H9 (cell line): ENCODE measurements at regions not wholly inside any gene's neighbourhood (a gene's known extent, or its start where the extent isn't known, plus 50 kb on each side); places are given as distances from the start of the nearest gene placed in this dataset.

ENCODE experiments used
- DNase-seq: peaks from one replicate; pipeline ENCODE4 v3.0.0-alpha.2; 2017
- H2AFZ ChIP-seq: one replicate; pipeline ENCODE4 v1.6.1; 2013; ENCODE audit warnings: mild to moderate bottlenecking, low read length, control low read depth, moderate library complexity
- H2AK5ac ChIP-seq: 2 replicates; pipeline ENCODE4 v1.6.1; 2013; ENCODE audit warnings: low read length, control low read depth, mixed read lengths; ENCODE audit not compliant: insufficient read length
- H2BK120ac ChIP-seq: one replicate; pipeline ENCODE4 v1.6.1; 2013; ENCODE audit warnings: low read depth, mild to moderate bottlenecking, low read length, control low read depth, inconsistent platforms; ENCODE audit not compliant: poor library complexity, severe bottlenecking
- H2BK12ac ChIP-seq: 2 replicates; pipeline ENCODE4 v1.6.1; 2013; ENCODE audit warnings: low read length, control low read depth, mixed read lengths, low read depth; ENCODE audit not compliant: insufficient read length
- H2BK15ac ChIP-seq: 2 replicates; pipeline ENCODE4 v1.6.1; 2013; ENCODE audit warnings: low read depth, low read length, control low read depth
- H2BK20ac ChIP-seq: one replicate; pipeline ENCODE4 v1.6.1; 2013; ENCODE audit warnings: low read depth, mild to moderate bottlenecking, low read length, control low read depth, inconsistent platforms; ENCODE audit not compliant: poor library complexity, severe bottlenecking
- H2BK5ac ChIP-seq: 2 replicates; pipeline ENCODE4 v1.6.1; 2013; ENCODE audit warnings: low read length, control low read depth, mixed read lengths; ENCODE audit not compliant: insufficient read length
- H3K14ac ChIP-seq: 2 replicates; pipeline ENCODE4 v1.6.1; 2013; ENCODE audit warnings: low read length, control low read depth; ENCODE audit not compliant: insufficient read depth
- H3K18ac ChIP-seq: 2 replicates; pipeline ENCODE4 v1.6.1; 2013; ENCODE audit warnings: low read depth, mild to moderate bottlenecking, mixed read lengths, low read length, control low read depth; ENCODE audit not compliant: insufficient read length
- H3K23ac ChIP-seq: 2 replicates; pipeline ENCODE4 v1.6.1; 2013; ENCODE audit warnings: low read length, control low read depth, mixed read lengths, low read depth; ENCODE audit not compliant: insufficient read length
- H3K23me2 ChIP-seq: 2 replicates; pipeline ENCODE4 v1.6.1; 2013; ENCODE audit warnings: low read depth, mild to moderate bottlenecking, mixed read lengths, low read length, control low read depth; ENCODE audit not compliant: insufficient read length, poor library complexity, severe bottlenecking
- H3K27ac ChIP-seq: 2 replicates; pipeline ENCODE4 v1.5.1; 2013; ENCODE audit warnings: low read length, control low read depth, mixed read lengths, low read depth; ENCODE audit not compliant: insufficient read length
- H3K27me3 ChIP-seq: 2 replicates; pipeline ENCODE4 v1.6.1; 2013; ENCODE audit warnings: low read length, control low read depth, inconsistent platforms; ENCODE audit not compliant: insufficient read depth
- H3K4ac ChIP-seq: 2 replicates; pipeline ENCODE4 v1.6.1; 2013; ENCODE audit warnings: low read depth, mild to moderate bottlenecking, control low read depth, inconsistent platforms, low read length, moderate library complexity
- H3K4me1 ChIP-seq: 2 replicates; pipeline ENCODE4 v1.6.1; 2013; ENCODE audit warnings: low read length, control low read depth, inconsistent platforms; ENCODE audit not compliant: insufficient read depth
- H3K4me2 ChIP-seq: 2 replicates; pipeline ENCODE4 v1.6.1; 2013; ENCODE audit warnings: low read length, control low read depth, mixed read lengths; ENCODE audit not compliant: insufficient read length, insufficient read depth
- H3K56ac ChIP-seq: 2 replicates; pipeline ENCODE4 v1.6.1; 2013; ENCODE audit warnings: low read depth, mild to moderate bottlenecking, mixed read lengths, low read length, control low read depth; ENCODE audit not compliant: insufficient read length
- H3K79me1 ChIP-seq: 2 replicates; pipeline ENCODE4 v1.6.1; 2013; ENCODE audit warnings: low read depth, mild to moderate bottlenecking, moderate library complexity, low read length, control low read depth, inconsistent platforms; ENCODE audit not compliant: insufficient read depth, poor library complexity, severe bottlenecking
- H3K79me2 ChIP-seq: 2 replicates; pipeline ENCODE4 v1.6.1; 2013; ENCODE audit warnings: low read length, control low read depth, inconsistent platforms; ENCODE audit not compliant: insufficient read depth
- H3K9ac ChIP-seq: 2 replicates; pipeline ENCODE4 v1.6.1; 2013; ENCODE audit warnings: low read length, control low read depth, mixed read lengths; ENCODE audit not compliant: insufficient read length; ENCODE audit errors: extremely low read depth
- H3K9me3 ChIP-seq: one replicate; pipeline ENCODE4 v1.6.1; 2013; ENCODE audit warnings: low read depth, low read length, inconsistent platforms; ENCODE audit not compliant: control insufficient read depth
- H3T11ph ChIP-seq: one replicate; pipeline ENCODE4 v1.6.1; 2013; ENCODE audit warnings: mild to moderate bottlenecking, low read length, control low read depth, inconsistent platforms
- H4K20me1 ChIP-seq: one replicate; pipeline ENCODE4 v1.6.1; 2013; ENCODE audit not compliant: control insufficient read depth, insufficient read length, insufficient read depth
- H4K5ac ChIP-seq: 2 replicates; pipeline ENCODE4 v1.6.1; 2013; ENCODE audit warnings: low read depth, mild to moderate bottlenecking, mixed read lengths, low read length, control low read depth; ENCODE audit not compliant: insufficient read length
- H4K8ac ChIP-seq: replicated peaks from 2 replicates; pipeline ENCODE4 v1.6.1; 2013; ENCODE audit warnings: low read length, control low read depth, mixed read lengths, low read depth; ENCODE audit not compliant: insufficient read length
- H4K91ac ChIP-seq: 2 replicates; pipeline ENCODE4 v1.6.1; 2013; ENCODE audit warnings: low read depth, mild to moderate bottlenecking, moderate library complexity, mixed read lengths, low read length, control low read depth; ENCODE audit not compliant: insufficient read length
- H3K27ac Mint-ChIP-seq, 3 experiments: 2 replicates in 2 of 3; 3 replicates in 1 of 3; pipeline ENCODE4 v1.8.0; 2020 to 2021; ENCODE audit warnings: mixed read lengths in 3 of 3, mild to moderate bottlenecking in 1 of 3, moderate library complexity in 1 of 3
- H3K27me3 Mint-ChIP-seq: 2 replicates; pipeline ENCODE4 v1.8.0; 2021; ENCODE audit warnings: low read depth, mild to moderate bottlenecking, moderate library complexity, mixed read lengths
- H3K36me3 Mint-ChIP-seq, 3 experiments: 2 replicates in 2 of 3; 3 replicates in 1 of 3; pipeline ENCODE4 v1.8.0; 2020 to 2021; ENCODE audit warnings: low read depth in 3 of 3, mixed read lengths in 3 of 3; ENCODE audit not compliant: insufficient read depth in 1 of 3
- H3K4me1 Mint-ChIP-seq, 2 experiments: 2 replicates each; pipeline ENCODE4 v1.8.0; 2020; ENCODE audit warnings: mixed read lengths in 2 of 2
- H3K4me3 Mint-ChIP-seq, 2 experiments: 2 replicates in 1 of 2; 3 replicates in 1 of 2; pipeline ENCODE4 v1.8.0; 2020 to 2021; ENCODE audit warnings: mild to moderate bottlenecking in 2 of 2, mixed read lengths in 2 of 2, moderate library complexity in 1 of 2
- H3K9me3 Mint-ChIP-seq, 2 experiments: 2 replicates in 1 of 2; 3 replicates in 1 of 2; pipeline ENCODE4 v1.8.0; 2020; ENCODE audit warnings: mild to moderate bottlenecking in 2 of 2, mixed read lengths in 2 of 2, moderate library complexity in 1 of 2
- CTCF ChIP-seq: fragments of 200-600 bp; sonication (generic); conservative IDR thresholded peaks from 3 replicates; pipeline ENCODE4 v1.8.0; 2021; ENCODE audit warnings: antibody characterized with exemption, mild to moderate bottlenecking

GRCh38 chr16:5200123-5200522 is 102.5 kb upstream of the EEF2KMT start:
- no peak for DNase-seq
- H2AFZ ChIP-seq = no peak overlapping the region
- H2BK15ac ChIP-seq = no peak overlapping the region
- H2AK5ac ChIP-seq = no peak overlapping the region
- no peaks in the 10 kb centered on the region for H3K79me2 ChIP-seq
- no peak overlapping the region for H4K91ac ChIP-seq
- no peaks in the 10 kb centered on the region for H4K20me1 ChIP-seq
- no peaks in the 10 kb centered on the region for H3K27me3 ChIP-seq
- H3K4me3 Mint-ChIP-seq = no peak overlapping the region
- peak overlapping the region in 1 of 3 experiments; percentile 35; a peak in 1 of 7 replicates for H3K27ac Mint-ChIP-seq
- no peak overlapping the region for H3K9ac ChIP-seq
- no peak overlapping the region for H3K14ac ChIP-seq
- no peaks in the 10 kb centered on the region for H3K4me1 ChIP-seq
- no peak overlapping the region for H3K27ac ChIP-seq
- H3K27me3 Mint-ChIP-seq = peaks cover 23% of the 10 kb centered on the region
- no peak overlapping the region for H2BK12ac ChIP-seq
- H3K23ac ChIP-seq = no peak overlapping the region
- no peak overlapping the region for H4K8ac ChIP-seq
- H3K9me3 ChIP-seq = no peaks in the 10 kb centered on the region
- H3K23me2 ChIP-seq = no peaks in the 10 kb centered on the region
- H3K56ac ChIP-seq = no peak overlapping the region
- H3K9me3 Mint-ChIP-seq = peaks cover 13 to 17% of the 10 kb centered on the region in 2 experiments
- no peak overlapping the region for H3K18ac ChIP-seq
- no peak overlapping the region for H3T11ph ChIP-seq
- H2BK20ac ChIP-seq = no peak overlapping the region
- TF ChIP-seq CTCF = no peak
- no peak overlapping the region for H3K4ac ChIP-seq
- peaks cover 5 to 15% (median 7%) of the 10 kb centered on the region in 3 experiments; a peak in 5 of 7 replicates for H3K36me3 Mint-ChIP-seq
- no peak overlapping the region for H3K4me2 ChIP-seq
- H3K79me1 ChIP-seq = no peaks in the 10 kb centered on the region
- no peaks in the 10 kb centered on the region for H3K4me1 Mint-ChIP-seq
- H4K5ac ChIP-seq = no peak overlapping the region
- H2BK5ac ChIP-seq = no peak overlapping the region
- H2BK120ac ChIP-seq = no peak overlapping the region
